HG02678 (cell line): ENCODE measurements at regions not wholly inside any gene's neighbourhood (a gene's known extent, or its start where the extent isn't known, plus 50 kb on each side); places are given as distances from the start of the nearest gene placed in this dataset.
"Not testable (repeated sequence)": the region's sequence is repeated elsewhere in the genome, so short reads cannot be mapped to it uniquely, and the experiment has no call there.

Source experiments
- ATAC-seq: cut with Tn5 transposase; IDR thresholded peaks from one replicate; pipeline ENCODE4 v1.9.1; 2021; ENCODE audit warnings: mild to moderate bottlenecking, moderate library complexity; ENCODE audit not compliant: unreplicated experiment

- ATAC-seq: no peak
Measured at GRCh38 chr1:103353391-103353790, 172.1 kb upstream of the RNPC3 start.

- no peak for ATAC-seq
Measured at GRCh38 chr1:103348136-103348535, 177.4 kb upstream of the RNPC3 start.

- no peak for ATAC-seq
Measured at GRCh38 chr1:103344930-103345329, 180.6 kb upstream of the RNPC3 start.

DNA sequence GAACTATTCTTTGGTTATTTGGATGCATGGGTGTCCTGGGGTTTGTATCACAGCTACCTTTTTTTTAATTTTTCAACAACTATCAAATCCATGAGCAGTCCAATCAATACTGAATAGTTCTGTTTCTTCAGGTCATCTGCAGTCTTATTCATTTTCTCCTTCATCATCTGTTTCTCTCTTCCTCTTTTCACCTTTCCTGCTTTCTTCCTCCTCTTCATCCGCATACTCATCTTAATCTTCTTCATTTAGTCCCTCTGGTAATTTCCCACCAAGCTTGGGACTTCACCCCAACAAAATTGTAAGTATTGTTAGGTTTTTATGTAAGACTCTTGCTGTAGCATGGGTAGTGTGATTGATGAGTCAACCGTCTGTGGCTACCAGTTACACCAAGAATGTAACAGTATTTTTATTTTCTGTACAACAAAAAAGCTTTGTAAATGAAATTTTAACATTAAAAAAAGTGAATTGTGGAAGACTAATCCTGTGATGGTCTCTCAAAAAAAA, 184.1 kb upstream of the RNPC3 start:
- no peak for ATAC-seq

GRCh38 chr1:103337779-103338178, 187.7 kb upstream of the RNPC3 start:
- ATAC-seq: no peak

GRCh38 chr1:103336408-103336807, 189.1 kb upstream of the RNPC3 start:
- no peak for ATAC-seq

DNA sequence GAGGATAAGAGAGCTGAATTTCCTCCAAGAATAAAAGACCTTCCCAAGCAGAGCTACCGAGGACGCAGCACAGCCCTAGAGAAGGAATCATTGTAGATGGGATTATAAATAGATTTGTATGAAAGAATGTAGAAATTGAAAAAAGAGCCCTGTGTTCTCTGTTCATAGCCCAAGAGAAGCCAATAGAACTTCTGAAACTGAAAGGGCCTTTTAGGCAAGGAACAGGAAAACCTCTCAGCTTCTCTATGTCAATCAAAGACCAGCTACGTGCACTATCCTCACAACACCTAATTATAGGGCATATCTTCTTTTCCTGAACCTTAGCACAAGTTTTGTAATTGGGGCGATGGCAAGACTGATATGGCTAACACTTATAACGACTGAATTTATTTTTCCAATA, 192.4 kb upstream of the RNPC3 start:
- ATAC-seq: peak; percentile 65

- no peak for ATAC-seq
Measured at GRCh38 chr1:103327054-103327719, 198.3 kb upstream of the RNPC3 start.

DNA sequence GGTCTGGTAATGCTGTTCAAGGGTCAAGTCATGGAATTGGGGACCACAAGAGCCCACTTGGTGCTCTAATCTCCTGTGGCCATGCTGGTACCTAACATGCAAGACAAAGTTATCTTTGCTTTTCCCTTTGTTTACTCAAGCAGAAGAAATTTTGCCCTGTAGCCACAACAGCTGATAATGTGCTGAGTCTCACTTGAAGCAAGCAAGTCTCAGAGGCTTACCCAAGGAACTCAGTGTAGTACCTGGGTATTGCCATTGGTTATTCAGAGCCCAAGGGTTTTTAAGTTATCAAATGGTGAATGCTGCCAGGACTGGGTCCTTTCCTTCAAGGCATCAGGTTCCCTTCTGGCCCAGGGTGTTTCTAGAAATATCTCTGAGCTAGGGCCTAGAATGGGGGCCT, 198.9 kb upstream of the RNPC3 start:
- ATAC-seq: no peak

- no peak for ATAC-seq
Measured at GRCh38 chr1:103309786-103310185, 201.5 kb upstream of the COL11A1 start.

DNA sequence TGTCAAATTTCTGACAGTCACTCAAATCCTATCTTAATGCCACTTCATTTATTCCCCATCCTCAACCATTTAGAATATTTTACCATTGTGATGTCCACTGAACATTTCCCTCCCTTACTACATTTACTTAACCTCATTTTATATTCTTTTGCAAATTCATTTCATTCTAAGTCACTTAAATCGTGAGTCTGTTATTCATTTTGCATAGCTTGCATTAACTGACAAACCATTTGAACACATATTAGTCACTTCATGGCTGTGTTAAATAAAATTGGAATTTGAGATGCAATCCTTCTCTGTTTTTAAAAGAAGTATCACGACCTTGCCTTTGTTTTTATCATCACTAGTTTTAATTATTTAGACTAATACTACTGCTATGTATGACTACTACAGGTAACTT, 199.4 kb upstream of the COL11A1 start:
- no peak for ATAC-seq

- no peak for ATAC-seq
Measured at GRCh38 chr1:103283841-103284669, 175.7 kb upstream of the COL11A1 start.

GRCh38 chr1:103283371-103283770, 175.0 kb upstream of the COL11A1 start:
- no peak for ATAC-seq

DNA sequence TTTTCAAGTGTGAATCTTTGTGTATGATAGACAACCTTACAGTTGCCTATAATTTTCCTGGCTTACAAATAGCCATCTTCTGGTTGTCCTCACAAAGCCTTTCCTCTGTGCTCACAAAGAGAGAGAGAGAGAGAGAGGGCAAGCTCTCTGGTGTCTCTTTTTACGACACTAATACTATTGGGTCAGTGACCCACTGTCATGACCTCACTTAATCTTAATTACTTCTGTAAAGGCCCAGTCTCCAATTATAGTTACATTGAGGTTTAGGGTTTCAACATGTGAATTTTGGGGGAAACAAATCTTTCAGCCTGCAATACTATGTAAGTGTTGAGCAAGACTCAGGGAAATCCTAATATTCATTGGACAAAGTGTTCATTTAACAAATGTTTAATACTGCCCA, 167.4 kb upstream of the COL11A1 start:
- no peak for ATAC-seq

DNA sequence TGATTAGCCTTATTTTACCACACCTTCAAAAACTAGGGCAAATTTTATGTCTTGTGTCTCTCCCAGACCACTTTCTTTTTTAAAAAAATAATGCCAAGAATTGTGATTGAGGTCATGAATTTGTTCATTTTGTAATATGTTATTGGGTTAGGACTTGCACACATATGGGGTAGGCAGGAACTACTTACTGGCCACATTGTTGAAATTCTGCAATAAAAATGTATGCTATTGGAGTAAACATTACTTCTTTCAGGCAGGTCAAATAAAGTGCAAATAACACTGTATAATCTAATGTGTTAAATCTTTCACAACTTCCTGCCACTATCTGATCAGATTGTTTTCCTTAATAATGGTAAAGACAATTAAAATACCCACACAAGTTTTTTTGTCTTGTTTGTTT, 166.6 kb upstream of the COL11A1 start:
- no peak for ATAC-seq

DNA sequence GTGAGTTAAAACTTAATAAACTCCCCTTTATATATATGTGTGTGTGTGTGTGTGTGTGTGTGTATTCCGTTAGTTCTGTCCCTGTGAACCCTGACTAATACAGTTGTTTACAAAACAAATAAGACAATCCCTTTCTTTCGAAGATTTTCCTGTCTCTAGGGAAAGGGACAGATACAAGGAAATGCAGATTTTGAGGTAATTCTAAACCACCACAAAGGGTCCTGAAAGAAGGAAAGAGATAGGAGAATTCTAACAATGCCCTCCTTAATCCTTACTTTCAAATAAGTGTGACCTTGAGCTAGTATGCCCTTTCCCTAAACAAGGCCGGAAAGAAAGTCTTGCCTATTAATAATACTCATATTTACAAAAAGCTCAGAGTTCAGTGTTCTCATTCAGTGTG, 164.8 kb upstream of the COL11A1 start:
- no peak for ATAC-seq

DNA sequence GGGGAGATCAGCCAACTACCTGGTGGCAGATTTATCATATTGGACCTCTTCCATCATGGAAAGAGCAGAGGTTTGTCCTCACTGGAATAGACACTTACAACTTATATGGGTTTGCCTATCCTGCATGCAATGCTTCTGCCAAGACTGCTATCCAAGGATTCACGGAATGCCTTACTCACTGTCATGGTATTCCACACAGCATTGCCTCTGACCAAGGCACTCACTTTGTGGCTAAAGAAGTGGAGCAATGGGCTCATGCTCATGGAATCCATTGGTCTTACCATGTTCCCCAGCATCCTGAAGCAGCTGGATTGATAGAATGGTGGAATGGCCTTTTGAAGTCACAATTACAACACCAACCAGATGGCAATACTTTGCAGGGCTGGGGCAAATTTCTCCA, 163.1 kb upstream of the COL11A1 start:
- not testable (repeated sequence) for ATAC-seq

DNA sequence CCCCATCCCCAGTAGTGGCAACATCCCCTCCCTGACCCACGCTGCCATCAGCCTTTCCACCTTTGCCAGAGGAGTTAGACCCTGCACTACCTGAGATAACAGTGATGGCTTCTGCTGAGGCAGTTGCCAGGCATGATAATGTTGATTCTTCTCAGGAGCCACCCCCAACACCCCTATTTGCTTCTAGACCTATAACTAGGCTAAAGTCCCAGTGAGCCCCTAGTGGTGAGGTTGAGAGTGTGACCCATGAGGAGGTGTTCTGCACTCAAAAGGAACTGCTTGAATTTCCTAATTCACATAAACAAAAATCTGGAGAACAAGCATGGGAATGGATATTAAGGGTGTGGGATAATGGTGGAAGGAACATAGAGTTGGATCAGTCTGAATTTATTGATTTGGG, 159.6 kb upstream of the COL11A1 start:
- no peak for ATAC-seq

- no peak for ATAC-seq
Measured at GRCh38 chr1:103267266-103267665, 158.9 kb upstream of the COL11A1 start.

DNA sequence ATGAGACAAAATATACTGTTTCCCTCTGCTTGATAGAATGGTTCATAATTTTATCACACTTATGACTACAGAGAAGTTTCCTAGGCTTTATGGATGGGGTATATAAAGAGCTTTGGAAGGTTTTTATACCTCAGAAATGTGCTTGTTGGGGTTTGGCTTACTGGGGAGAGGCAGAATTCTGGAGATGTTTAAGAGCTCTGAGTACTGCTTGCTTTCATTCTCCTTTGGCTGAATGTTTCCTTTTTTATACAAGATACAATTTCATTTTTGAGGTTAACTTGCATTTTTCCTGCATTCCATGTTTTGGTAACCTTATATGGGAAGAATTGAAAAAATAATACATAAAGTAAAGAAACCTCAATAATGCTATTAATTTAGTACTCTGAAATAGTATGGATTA, 157.7 kb upstream of the COL11A1 start:
- no peak for ATAC-seq

GRCh38 chr1:103265551-103265950, 157.2 kb upstream of the COL11A1 start:
- ATAC-seq: no peak

DNA sequence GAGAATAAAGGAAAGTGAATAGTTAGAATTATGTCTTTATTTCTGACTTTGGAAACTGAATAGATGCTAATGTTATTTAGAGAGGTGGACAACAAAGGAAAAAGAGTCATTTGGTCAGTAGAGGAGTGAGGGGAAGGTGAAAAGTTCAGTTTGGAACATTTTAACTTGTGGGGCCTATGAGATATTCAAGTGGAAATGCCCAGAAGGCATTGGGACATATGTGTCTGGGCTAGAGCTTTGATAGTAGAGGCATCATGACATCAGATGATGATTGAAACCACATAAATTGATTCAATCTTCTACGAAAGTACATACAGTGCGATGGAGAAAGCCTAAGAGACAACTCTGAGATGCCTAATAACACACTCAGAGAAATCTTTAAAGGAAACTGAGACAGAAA, 151.7 kb upstream of the COL11A1 start:
- ATAC-seq: no peak
